HG03469 (cell line): ENCODE measurements at regions not wholly inside any gene's neighbourhood (a gene's known extent, or its start where the extent isn't known, plus 50 kb on each side); places are given as distances from the start of the nearest gene placed in this dataset.
"Not testable (repeated sequence)": the region's sequence is repeated elsewhere in the genome, so short reads cannot be mapped to it uniquely, and the experiment has no call there.

ENCODE experiments used
- ATAC-seq: cut with Tn5 transposase; IDR thresholded peaks from one replicate; pipeline ENCODE4 v1.9.1; 2021; ENCODE audit warnings: mild to moderate bottlenecking, moderate library complexity, moderate number of reproducible peaks; ENCODE audit not compliant: unreplicated experiment

DNA sequence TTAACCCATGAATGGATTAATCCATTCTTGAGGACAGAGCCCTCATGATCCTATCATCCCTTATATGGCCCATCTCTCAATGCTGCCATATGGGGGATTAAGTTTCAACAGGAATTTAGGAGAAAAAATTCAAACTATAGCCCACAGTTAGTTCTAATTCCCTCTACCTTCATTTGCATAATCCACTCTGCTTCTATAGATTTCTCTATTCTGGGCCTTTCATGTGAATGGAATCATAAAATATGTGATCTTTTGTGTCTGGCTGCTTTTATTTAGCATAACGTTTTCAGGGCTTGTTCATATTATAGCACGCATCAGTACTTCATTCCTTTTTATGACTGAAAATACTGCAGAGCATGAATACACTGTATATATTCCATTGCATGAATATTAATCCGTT lies 55.4 kb downstream of the CTSL start:
- no peak for ATAC-seq

DNA sequence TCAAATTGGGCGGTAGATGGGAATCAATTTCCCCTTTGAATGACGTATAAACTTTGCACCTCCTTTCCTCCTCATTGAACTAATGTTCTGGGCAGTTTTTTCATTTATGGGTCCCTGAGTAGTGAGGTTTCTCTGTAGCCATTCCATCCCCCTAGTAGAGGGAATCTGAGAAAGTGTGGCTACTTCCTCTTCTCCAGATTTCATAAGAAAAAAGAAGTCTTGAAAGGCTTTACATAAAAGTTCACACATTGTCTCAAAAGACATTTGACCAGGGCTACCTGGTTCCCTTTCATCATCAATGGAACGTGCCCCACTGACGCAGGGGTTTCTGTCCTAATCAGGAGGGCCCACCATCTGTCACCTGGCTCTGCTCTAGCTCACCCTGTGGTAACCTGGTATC lies 57.3 kb downstream of the CTSL start:
- no peak for ATAC-seq

DNA sequence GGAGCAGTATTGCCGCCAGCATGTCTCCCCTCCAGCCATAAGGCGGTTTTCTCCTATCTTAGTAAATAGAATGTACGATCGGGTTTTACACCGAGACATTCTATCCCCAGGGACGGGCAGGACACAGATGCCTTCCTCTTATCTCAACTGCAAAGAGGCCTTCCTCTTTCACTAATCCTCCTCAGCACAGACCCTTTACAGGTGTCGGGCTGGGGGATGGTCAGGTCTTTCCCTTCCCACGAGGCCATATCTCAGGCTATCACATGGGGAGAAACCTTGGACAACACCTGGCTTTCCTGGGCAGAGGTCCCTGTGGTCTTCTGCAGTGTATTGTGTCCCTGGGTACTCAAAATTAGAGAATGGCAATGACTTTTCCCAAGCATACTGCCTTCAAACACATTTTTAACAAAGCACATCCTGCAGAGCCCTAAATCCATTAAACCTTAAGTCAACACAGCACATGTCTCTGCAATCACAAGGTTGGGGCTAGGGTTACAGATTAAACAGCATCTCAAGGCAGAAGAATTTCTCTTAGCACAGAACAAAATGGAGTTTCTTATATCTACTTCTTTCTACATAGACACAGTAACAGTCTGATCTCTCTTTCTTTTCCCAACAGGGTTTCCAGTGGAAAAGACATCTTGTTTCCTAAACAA lies 59.5 kb downstream of the CTSL start:
- ATAC-seq, result not testable (repeated sequence)

DNA sequence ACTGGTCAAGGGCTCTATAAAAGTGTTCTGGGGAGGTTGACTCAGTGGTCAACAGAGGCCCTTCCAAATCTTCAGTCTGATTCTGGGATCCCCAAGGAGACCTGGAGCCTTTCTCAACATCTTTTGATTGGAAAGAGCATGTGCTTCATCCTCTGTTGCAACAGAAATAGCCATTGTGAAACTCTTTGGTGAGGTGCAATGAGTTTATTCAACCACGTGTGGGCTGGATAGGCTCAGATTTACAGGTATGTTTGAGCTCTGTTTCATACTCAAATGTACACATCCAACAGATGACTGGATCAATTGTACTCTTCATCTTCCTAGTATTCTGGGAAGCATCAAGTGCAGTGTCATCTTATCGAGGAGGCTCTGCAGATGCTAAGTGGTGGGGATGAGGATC lies 60.5 kb downstream of the CTSL start:
- no peak for ATAC-seq

DNA sequence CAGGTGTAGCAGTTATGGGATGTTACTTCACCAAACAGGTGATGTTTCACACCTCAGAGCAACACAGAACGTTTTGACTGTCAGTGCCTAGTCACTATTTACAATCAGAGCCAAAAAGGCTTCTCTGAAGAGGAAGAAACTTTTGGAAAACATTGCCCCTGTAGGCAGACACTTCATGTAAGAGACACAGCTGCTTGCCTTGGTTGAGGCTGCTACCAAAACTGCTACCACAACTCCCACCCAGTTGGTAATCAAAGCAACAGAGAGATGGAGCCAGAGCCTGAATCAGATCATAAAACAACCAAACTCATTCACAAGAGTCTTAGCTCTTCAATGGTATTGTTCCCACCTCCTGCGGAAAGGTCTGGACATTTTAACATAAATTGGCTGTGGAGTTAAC lies 61.0 kb downstream of the CTSL start:
- ATAC-seq, result no peak

DNA sequence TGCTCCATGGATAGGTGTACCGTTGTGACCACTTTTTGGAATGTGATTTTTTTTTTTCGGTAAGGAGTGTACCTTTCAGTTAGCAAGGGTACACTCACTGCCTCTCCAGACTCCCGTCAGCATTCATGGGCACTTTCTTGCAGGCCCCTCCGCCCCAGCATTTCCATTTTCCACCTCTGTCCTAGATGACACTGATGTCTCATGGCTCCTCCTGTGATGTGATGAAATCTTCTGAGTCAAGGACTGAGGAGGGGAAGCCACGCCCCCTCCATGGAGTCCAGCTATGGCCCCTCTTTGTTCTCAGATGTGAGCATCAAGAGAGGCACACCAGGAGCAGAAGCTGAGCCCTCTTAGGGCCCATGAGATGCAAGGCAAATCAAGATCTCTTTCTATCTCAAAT lies 61.8 kb downstream of the CTSL start:
- no peak for ATAC-seq

DNA sequence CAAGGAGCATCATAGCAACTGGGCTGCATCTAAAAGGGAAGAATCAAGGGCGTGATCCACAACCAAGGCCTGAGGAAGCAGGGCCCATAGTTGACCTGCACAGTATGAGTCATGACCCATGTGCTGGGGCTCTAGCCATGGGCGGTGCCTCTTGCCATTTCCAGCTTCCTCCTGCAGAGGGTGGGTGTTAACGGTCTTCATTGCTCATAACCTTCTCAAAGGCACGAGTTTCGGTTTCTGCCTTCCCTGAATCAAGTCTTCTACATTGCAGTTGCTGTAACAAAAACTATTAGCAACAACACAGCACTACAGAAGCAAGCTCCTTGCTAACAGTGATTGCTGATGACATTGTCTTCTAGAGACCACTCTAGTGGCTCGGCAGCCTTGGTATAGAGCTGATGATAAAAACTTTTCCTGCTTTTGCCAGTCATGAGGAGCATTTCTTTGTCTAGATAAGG lies 66.9 kb downstream of the CTSL start:
- ATAC-seq, result peak; percentile 97

DNA sequence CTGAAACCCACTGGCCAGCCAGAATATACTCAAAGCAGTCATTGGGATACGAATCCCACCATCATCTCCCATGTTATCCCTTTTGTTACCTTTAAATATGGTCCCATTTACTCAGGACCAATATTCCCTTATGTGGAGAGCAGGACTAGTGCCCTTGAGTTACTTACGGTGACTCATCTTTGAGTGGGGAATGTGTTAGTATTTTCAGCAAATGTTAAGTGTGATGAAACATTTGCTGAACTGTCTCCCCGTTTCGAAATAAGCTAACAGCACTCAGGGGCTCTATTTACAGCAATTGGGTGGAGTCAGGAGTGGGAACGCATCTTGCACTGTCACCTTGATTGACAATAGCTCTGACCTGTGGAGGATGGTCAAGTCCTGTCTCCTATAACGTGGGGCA lies 67.4 kb downstream of the CTSL start:
- ATAC-seq, result no peak

DNA sequence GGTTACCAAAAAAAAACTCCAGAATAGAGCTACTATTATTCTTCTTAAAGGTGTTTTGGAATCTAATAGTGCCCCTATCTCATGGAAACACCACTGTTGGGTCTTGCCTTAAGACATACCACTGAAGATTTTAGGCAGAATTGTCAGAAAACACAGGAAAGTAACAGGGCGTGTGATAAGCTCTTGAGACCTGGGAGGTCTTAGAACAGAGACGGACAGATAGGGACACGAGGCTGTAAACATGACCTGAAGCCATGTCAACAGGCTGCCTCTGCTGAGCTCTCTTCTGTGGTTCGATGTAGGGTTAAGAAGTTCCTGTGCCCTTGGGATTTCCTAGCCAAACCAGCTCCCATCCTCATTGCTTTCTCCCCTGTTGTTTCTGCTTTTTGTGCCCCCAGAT lies 69.3 kb downstream of the CTSL start:
- no peak for ATAC-seq

DNA sequence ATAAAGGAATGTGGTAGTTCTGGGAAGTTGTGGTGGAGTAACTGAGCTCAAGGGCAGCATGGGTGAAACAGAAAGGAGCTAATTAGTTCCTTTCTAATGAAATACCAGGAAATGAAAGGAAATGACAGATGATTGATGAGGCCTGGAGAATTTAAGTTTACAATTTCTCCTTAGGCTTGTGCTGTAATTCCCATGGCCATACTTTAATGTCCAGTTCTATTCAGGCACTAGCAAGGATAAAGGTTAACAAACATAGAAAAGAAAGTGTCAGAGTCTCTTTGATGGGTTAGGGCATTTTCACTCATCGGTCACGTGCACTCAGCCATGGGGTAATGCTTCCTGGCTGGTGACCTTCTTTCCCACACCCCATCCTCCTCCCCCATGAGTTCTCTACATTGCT lies 70.3 kb downstream of the CTSL start:
- no peak for ATAC-seq

DNA sequence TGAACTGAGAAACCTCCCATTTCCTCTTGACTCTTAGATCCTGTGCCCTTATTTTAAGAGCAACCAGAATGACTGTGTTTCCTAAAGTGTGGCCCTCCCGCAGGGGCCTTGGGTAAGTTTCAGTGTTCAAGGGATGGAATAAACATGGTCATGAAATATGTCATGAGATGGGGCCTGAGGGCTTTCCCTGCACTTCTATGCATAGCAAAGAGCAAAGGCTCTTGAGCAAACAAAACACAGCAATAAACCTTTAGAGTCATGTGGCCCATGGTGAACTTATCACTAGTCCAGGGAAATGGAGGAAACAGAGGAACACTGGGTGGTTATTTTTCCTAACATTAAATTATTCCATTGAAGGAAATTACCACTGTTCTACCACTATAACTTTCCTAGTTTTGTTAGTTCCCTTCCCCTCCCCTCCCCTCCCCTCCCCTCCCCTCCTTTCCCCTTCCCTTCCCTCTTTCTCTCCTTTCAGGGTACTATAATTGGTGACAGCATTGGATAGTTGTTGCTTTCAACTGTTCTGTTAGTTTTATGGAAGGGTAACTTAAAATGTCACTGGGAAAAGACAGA lies 72.4 kb downstream of the CTSL start:
- ATAC-seq, result no peak

DNA sequence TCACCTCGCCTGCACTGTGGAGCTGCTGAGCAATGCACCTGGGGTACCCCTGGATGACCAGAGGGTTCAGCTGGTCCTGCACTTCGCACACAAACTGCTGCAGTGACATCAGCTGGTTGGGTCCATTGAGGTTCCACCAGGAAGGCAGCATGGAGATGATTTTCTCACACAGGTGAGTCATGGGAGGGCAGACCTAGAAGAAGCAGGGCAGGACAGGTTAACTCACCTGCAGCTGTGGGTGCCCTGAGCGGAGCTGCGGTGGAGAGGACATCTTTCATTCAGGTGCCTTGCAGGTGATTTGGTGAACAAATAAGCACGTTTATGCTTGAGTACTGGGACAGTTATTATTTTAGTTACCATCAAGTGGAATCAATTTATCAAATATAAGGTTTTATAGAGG lies 73.6 kb downstream of the CTSL start:
- no peak for ATAC-seq

DNA sequence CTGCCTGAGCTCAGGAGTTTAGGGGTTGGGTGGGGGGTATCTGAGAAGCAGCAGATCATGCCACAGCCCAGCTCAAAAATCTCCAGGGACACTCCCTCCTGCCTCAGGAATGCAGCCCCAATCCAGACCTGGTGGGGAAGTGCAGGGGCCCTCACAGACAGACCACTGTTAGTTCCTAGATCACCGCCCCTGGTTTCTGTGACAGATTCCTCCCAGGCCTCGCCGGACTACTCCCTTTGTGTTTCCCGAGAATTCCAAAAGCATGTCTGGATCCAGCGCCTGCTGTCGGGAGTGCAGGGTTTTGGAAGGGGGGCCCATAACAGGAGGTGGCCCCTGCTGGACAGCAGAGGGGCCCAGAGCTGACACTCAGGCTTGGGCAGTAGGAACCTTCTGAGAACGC lies 74.5 kb downstream of the CTSL start:
- ATAC-seq, result no peak

DNA sequence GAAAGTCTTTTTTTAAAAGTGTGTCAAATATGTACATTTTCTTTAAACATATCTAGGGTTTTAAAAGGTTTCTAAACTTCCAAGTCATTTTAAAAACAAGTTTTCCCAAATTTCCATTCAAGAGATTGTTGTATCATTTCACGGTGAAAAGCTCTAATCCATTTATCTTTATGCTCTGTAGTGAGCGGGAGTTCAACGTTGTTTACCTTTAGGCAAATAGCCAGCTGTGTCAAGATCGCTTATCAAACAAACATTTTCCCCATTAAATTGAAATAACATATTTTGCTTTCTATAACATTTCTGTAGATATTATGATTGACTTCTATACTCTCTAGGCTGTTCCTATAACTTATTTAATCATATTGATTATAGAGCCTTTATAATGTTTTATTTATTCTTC lies 75.1 kb downstream of the CTSL start:
- ATAC-seq, result no peak

DNA sequence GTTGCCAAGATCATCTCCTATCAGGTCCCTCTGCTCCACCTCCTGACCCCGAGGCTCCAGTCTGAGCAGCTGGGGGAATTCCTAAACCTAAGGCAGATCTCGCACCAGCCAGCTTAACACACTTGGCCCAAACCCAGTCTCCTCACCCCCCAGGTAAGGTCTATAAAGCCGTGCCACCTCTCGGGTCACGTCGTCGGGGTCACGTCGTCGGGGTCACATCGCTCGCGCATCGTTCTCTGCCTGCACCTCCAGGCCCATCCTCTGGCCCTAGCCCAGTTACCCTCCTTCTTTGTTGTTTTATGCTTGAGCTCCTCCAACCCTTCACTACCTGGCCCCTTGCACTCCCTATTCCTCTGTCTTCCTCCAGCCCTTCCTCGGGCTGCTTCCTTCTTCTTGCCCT lies 77.2 kb downstream of the CTSL start:
- no peak for ATAC-seq

DNA sequence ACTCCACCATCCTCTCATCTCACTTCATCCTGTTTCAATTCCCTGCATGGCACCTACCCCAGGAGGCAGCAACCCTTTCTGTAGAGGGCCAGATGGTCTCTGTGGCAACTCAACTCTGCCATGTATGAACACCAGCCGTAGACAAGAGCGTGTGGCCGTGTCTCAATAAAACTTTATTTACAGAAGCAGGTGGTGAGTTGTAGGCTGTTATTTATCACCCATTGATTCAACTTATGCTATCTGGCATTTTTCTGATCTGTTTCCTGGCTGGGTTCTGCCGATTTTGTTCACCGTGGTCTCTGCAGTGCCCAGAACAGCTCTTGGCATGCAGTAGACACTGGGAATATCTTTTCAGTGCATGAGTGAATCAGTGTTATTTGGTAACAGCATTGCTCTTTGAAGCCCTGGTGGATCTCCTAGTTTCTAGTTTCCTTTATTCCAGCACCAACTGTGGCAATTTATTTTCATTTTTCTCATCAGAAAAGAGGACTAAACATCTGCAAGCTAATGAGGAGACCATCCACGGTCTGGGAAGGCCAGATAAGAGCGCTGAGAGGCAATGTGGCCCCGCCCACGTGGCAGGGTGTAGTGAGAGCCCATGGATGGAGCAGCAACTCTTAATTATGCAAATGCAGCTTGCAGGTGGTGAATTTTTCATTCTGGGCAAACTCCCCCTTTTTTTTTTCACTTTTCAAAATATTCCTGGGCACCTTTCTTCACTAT lies 77.9 kb downstream of the CTSL start:
- ATAC-seq, result no peak

DNA sequence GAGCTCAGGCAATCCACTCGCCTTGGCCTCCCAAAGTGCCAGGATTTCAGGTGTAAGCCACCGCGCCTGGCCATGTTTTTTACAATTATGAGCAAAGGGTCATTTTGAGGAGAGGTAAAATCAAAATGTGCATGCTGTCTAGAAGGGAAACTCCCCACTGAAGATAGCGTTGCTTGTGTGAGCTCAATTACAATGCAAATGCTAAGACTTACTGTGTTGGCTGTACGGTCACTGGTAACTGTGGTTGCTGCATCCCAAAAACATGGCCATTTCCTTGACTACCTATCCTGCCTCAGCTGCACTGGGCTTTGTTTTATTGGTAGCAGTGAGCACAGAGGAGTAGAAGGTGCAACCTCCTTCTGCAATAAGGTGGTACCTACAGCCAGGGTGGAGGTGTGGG lies 77.4 kb upstream of the SPATA31E1 start:
- no peak for ATAC-seq

DNA sequence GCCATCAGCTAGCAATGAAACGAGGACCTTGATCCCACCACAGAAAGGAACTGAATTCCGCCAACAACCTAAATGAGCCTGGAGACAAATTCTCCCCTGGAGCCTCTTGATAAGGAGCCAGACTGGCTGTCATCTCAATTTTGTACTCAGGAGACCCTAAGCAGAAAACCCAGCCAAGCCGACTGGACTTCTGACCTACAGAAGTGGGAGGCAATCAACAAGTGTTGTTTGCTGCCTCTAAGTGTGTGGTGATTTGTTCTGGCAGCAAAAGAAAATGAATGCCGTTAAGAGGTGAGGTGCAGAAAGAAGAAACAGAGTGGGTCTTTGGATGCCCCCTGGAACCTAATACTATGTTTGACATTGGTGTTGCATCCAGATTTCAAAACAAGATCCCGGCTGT lies 72.7 kb upstream of the SPATA31E1 start:
- ATAC-seq, result no peak

DNA sequence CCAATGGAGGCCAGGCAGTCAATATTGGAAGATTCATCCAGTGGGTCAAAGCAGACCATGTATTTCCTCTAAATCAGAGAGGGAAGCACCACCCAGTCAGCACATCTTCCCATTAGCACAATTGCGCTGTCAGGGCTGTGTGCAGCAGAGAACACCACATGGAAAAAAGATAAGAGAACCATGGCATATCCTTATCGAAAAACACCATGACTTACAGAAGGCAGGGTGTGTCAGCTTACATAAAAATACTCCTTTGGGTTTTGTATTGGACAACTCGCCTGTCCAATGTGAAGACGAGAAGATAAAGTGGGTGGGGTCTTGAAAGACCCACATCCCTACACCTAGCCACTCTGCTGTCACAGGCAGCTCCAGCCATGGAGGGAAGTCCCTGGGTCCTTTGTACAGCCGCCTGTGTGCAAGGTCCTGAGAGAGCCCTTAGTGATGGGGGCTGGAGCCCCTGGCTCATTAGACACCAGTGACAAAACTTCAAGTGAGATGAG lies 71.9 kb upstream of the SPATA31E1 start:
- no peak for ATAC-seq

DNA sequence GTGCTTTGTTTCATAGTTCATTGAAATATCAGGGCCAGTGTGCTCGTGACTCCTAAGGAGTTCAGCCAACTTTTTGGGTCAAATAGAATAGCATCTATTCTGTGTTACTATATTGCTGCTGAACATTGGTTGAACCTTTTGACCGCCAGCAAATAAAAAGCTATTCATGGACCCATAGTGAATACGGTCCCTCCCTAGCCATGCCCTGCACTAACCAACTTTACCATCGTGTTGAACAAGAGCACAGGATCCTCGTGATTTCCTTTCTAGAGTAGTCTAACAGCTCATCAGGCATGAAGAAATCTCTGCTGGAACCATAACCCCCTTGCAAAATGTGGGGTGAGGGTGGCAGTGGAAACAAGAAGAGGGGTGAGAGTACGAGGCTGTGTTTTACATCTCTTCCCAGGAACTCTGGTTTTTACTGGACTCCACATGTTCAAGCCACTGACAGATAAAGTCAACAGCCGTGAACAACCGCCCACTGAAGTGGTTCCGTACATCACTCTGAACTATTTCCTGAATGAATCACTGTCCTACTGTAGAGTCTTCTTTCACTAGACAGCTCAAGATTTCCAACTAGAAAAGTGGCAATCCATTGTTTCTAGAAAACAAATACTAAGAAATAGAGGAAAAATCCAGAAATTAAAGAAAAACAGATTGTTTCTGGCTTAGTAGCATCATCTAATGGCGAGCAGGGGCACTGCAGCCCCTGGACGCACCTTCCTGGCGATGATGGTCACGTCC lies 70.1 kb upstream of the SPATA31E1 start:
- no peak for ATAC-seq

DNA sequence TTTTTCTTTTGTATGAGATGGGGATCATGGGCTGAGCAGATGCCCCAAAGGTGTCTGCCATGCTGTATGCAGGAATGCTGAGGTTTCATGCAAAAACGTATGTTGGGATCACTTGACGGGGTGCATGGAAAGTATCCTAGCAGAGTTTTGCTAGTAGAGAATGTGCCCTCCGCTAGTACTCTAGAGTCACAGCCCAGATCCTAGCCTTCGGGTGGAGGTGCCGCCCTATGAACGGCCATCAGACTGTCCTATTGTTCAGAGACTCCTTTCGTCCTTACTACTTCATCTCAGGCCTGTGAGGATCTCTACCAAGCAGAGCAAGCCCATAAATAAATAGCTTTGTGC lies 69.6 kb upstream of the SPATA31E1 start:
- ATAC-seq, result no peak

DNA sequence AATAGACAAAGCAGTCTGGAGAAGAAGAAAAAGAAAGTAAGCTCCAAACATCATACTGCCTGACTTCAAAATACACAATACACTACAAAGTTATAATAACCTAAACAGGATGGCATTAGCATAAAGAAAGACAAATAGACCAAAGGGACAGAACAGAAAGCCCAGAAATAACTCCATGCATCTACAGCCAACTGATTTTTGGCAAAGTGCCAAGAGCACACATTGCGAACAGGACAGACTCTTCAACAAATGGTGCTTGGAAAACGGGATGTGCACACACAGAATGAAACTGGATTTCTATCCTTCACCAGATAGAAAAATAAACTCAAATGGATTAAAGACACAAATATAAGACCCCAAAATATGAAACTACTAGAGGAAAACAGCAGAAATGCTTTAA lies 66.6 kb upstream of the SPATA31E1 start:
- ATAC-seq, result no peak
